ENCODE measurements at regions not wholly inside any gene's neighbourhood (a gene's known extent, or its start where the extent isn't known, plus 50 kb on each side); places are given as distances from the start of the nearest gene placed in this dataset.

DNA sequence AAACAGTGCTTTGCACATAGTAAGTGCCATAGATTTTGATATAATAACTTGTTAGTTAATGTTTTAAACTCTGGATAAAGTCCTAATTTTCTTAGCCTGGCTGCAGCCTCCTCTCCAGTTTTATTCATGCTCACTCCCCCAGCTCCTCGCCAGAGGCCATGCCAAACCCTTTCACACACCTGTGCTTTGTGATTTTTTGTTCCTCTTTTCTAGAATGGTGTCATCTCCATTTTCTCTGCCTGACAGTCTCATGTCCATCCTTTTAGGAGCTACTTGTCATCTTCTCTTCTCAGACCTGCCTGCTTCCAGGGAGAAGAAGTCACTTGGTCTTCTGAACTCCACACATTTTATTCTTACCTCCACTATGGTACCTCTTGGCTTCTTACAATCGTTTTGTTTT lies 55.8 kb upstream of the SPATA13 start:
- DNase-seq (ENCODE audit: low read depth in 4 of 4, low spot score in 2 of 4) = no peak

GRCh38 chr13:24106429-24106828 lies 54.1 kb upstream of the SPATA13 start:
- DNase-seq (ENCODE audit: low read depth in 4 of 4, low spot score in 2 of 4) = no peak

DNA sequence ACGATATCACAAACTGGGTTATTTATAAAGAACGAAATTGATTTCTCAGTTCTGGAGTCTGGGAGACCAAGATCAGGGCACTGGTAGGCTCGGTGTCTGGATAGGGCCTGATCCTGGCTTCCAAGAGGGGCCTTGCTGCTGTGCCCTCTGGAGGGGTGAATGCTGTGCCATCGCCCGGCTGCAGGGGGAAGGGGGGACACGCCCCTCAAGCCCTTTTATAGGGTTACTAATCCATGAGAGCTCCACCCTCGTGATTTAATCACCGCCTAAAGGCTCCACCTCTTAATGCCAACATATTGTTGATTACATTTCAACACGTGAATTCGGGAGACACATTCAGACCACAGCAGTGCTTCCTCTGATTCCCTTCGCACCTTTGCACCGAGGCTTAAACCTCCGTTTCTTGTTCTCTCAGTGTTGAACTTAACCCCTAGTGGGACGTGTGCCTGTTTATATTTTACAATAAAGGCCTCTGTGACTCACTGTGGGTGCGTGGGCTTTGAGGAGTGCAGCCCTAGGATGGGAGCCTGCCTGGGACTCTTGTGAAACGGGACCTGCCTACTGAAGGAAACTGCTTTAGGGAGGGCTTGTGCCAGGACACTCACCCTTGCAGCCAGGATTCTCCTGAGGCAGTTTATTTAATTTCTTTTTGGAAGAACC lies 52.4 kb upstream of the SPATA13 start:
- no peak for DNase-seq (ENCODE audit: low read depth in 4 of 4, low spot score in 2 of 4)

DNA sequence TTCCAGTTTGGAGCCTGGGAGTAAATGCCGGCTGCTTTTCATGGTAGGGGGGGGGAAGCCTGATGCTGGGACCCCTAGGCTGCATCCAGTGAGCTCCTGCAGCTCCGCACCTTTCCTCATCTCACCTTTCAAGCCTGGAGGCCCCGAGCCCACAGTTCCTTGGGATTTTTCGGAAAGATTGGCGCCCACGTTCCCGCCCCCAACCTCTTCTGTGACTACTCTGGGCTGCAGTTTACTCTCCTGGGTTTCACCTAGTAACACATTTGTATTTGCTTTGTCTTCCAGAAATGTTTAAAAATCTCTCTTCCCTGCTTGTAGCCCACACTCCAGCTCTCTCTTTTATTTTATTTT lies 51.9 kb upstream of the SPATA13 start:
- DNase-seq (ENCODE audit: low read depth in 4 of 4, low spot score in 2 of 4) = no peak

GRCh38 chr13:24110011-24110410 lies 50.5 kb upstream of the SPATA13 start:
- no peak for DNase-seq (ENCODE audit: low read depth in 4 of 4, low spot score in 2 of 4)
